Testis (tissue), 2 donors: ENCODE measurements at regions not wholly inside any gene's neighbourhood (a gene's known extent, or its start where the extent isn't known, plus 50 kb on each side); places are given as distances from the start of the nearest gene placed in this dataset.

Experiments used
- DNase-seq: peaks from one replicate; pipeline ENCODE4 v3.0.0-alpha.2; 2019
- H3K27ac ChIP-seq, 2 donors: fragments of 200-600 bp; sonication (generic); one replicate each; pipeline ENCODE4 v1.5.1; 2019
- H3K27me3 ChIP-seq: fragments of 200-600 bp; sonication (generic); one replicate; pipeline ENCODE4 v1.5.1; 2019
- H3K36me3 ChIP-seq: fragments of 200-600 bp; sonication (generic); one replicate; pipeline ENCODE4 v1.5.1; 2017; ENCODE audit warnings: low read depth; ENCODE audit errors: missing control alignments
- H3K4me1 ChIP-seq: fragments of 200-600 bp; sonication (generic); one replicate; pipeline ENCODE4 v1.5.1; 2019
- H3K4me3 ChIP-seq, 2 donors: fragments of 200-600 bp; sonication (generic); one replicate each; pipeline ENCODE4 v1.5.1; 2017 to 2019
- H3K9me3 ChIP-seq: fragments of 200-600 bp; sonication (generic); one replicate; pipeline ENCODE4 v1.5.1; 2017
- POLR2A ChIP-seq: fragments of 450-650 bp; IDR thresholded peaks from one replicate; pipeline ENCODE4 v1.6.1; 2017; ENCODE audit warnings: antibody characterized with exemption, mild to moderate bottlenecking, moderate library complexity
- WGBS, 2 donors: methylation state at CpG; one replicate each; pipeline ENCODE4 v1.1.5; 2018; 5-methylcytosine and 5-hydroxymethylcytosine counted together
- intact Hi-C: fragments of 100-400 bp; cut with DNase I; formaldehyde crosslinking; loops from one replicate; pipeline ENCODE4 v1.15.1; 2023; ENCODE audit warnings: low total_unique reads
- TF ChIP-seq, protein P1 (sequence below), 3 experiments: fragments of 450-650 bp in 2 of 3; fragments of 200-600 bp in 1 of 3; sonication (generic) in 1 of 3; IDR thresholded peaks; one replicate each; pipeline ENCODE4 v1.5.1; 2016 to 2019; ENCODE audit warnings: antibody characterized with exemption in 3 of 3, mild to moderate bottlenecking in 2 of 3, moderate library complexity in 1 of 3

DNA sequence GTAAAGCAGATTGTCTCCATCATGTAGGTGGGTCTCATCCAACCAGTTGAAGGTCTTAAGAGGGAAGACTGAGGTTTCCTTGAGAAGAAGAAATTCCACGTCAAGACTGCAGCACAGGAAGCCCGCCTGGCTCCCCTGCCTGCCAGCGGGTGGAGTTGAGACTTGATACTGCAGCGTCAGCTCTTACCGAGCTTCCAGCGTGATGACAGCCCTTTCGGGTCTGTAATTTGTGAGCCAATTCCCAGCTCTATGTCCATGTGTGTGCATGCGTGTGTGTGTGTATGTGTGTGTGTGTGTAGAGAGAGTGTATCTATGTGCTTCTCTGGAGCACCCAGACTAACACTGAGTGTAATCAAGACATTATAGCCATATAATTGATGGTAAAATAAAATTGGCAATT lies 379.7 kb upstream of the IRX2 start:
- no peak overlapping the region for H3K27ac ChIP-seq
- H3K9me3 ChIP-seq = no peaks in the 10 kb centered on the region
- H3K36me3 ChIP-seq = no peaks in the 10 kb centered on the region
- intact Hi-C loops = no loop called here
- DNase-seq = no peak
- no peaks in the 10 kb centered on the region for H3K4me1 ChIP-seq
- TF ChIP-seq, protein P1, sequence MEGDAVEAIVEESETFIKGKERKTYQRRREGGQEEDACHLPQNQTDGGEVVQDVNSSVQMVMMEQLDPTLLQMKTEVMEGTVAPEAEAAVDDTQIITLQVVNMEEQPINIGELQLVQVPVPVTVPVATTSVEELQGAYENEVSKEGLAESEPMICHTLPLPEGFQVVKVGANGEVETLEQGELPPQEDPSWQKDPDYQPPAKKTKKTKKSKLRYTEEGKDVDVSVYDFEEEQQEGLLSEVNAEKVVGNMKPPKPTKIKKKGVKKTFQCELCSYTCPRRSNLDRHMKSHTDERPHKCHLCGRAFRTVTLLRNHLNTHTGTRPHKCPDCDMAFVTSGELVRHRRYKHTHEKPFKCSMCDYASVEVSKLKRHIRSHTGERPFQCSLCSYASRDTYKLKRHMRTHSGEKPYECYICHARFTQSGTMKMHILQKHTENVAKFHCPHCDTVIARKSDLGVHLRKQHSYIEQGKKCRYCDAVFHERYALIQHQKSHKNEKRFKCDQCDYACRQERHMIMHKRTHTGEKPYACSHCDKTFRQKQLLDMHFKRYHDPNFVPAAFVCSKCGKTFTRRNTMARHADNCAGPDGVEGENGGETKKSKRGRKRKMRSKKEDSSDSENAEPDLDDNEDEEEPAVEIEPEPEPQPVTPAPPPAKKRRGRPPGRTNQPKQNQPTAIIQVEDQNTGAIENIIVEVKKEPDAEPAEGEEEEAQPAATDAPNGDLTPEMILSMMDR (IDR thresholded peaks at IDR 0.05) = no peak
- no peak for TF ChIP-seq POLR2A
- H3K4me3 ChIP-seq = no peak overlapping the region
- WGBS, 2 donors = 44 to 79% methylated on average over 7 to 8 of the region's 8 CpGs
- H3K27me3 ChIP-seq = no peaks in the 10 kb centered on the region

DNA sequence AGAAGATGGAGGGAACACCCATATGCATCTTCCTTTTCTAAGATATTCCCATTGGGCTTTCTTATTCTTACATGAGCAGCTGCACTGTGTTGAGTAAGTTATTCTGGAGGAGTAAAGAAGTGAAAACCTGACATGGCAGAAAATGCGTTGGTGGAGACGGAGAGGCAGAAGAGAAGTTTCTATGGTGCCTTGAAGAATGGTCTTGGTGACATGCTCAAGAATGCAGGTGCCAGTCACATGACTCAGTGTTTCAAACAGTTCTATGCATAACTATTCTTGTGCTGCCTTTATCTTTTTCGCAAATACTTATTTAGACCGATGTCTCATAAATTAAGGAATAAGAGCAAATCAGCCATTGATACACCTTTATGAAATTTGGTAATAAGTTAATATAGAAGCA lies 377.8 kb upstream of the IRX2 start:
- H3K27me3 ChIP-seq = no peaks in the 10 kb centered on the region
- H3K4me3 ChIP-seq = no peak overlapping the region
- no peaks in the 10 kb centered on the region for H3K4me1 ChIP-seq
- TF ChIP-seq, protein P1 (IDR thresholded peaks at IDR 0.05) = no peak
- no peak for TF ChIP-seq POLR2A
- intact Hi-C loops = no loop called here
- no peaks in the 10 kb centered on the region for H3K36me3 ChIP-seq
- H3K9me3 ChIP-seq = no peaks in the 10 kb centered on the region
- H3K27ac ChIP-seq = no peak overlapping the region
- DNase-seq = no peak
- WGBS, 2 donors = 86 to 93% methylated on average over 4 of the region's 4 CpGs

DNA sequence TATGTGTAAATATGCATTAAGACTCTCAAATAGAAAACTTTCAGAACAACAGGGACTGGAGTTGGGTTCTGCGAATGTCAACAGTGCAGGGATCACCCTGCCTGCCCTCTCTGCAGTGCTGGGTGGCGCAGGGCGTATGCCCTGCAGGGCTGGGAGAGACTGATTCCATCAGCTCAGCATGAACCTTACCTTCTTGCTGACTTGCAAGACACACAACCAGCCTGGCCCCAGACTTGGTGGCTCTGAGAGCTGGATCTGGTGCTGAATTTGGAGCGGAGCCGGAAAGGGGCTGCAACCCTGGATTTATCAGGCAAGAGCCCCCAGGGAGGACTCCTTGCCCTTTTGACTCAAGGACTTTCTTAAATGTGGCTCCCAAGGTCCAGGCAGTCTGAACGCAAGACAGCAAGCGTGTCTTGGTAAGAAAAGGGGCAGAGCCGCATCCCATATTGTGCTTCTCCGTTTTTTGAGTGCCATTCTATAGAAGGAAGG lies 376.0 kb upstream of the IRX2 start:
- Histone ChIP-seq H3K27ac (no peak overlapping the region), H3K36me3 (no peaks in the 10 kb centered on the region), H3K9me3 (no peaks in the 10 kb centered on the region), H3K4me3 (no peak overlapping the region), H3K4me1 (no peaks in the 10 kb centered on the region), H3K27me3 (no peaks in the 10 kb centered on the region)
- 82 to 91% methylated on average over 8 to 9 of the region's 9 CpGs for WGBS, 2 donors
- intact Hi-C loops = no loop called here
- no peak for TF ChIP-seq POLR2A
- TF ChIP-seq, protein P1 (IDR thresholded peaks at IDR 0.05) = no peak
- no peak for DNase-seq

DNA sequence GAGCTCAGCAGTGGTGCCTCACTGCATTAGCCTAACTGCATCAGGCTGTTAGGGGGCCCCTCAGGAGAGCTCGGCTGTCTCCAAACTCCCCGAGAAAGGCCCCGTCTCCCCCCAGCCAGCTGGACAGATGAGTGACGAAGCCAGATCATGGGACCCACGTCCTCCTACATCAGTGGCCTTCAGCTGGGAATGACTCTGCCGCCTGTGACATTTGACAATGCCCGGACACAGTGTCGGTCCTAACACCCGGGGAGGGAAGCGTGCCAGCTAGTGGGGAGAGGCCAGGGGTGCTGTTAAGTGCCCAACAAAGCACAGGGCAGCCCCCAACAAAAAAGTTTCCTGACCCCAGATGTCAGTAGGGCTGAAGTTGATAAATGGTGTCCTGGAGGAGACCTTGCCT lies 375.2 kb upstream of the IRX2 start:
- Histone ChIP-seq H3K4me3 (no peak overlapping the region), H3K27me3 (no peaks in the 10 kb centered on the region), H3K36me3 (no peaks in the 10 kb centered on the region), H3K9me3 (no peaks in the 10 kb centered on the region), H3K27ac (no peak overlapping the region), H3K4me1 (no peaks in the 10 kb centered on the region)
- 67 to 69% methylated on average over 10 of the region's 10 CpGs for whole genome bisulfite sequencing, 2 donors
- TF ChIP-seq POLR2A = no peak
- TF ChIP-seq, protein P1 (IDR thresholded peaks at IDR 0.05) = no peak
- DNase-seq = no peak
- intact Hi-C loops = no loop called here

DNA sequence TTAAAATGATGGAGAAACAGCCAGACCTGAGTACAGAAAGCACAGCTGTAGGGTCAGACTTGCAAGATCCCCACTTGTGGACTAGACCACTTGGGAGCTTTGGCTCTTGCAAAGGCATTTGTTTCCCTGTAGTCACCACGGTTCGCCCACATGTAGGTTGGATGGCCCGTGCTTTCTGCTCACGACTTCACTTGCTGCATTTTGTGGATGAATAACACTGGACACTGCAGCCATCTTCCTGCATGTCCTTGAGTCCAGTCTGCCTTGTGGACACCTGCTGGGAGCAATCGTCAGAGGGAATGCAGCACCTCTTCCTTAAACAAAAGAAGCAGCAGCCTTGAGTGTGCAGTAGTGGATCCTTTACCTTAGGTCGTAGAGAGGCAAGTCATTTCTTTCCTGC lies 372.9 kb upstream of the IRX2 start:
- H3K4me3 ChIP-seq = no peak overlapping the region
- 87 to 88% methylated on average over 6 of the region's 6 CpGs for WGBS, 2 donors
- H3K27ac ChIP-seq = no peak overlapping the region
- H3K9me3 ChIP-seq = no peaks in the 10 kb centered on the region
- TF ChIP-seq, protein P1 (IDR thresholded peaks at IDR 0.05) = no peak
- no peak for TF ChIP-seq POLR2A
- no peaks in the 10 kb centered on the region for H3K4me1 ChIP-seq
- no peaks in the 10 kb centered on the region for H3K27me3 ChIP-seq
- intact Hi-C loops = no loop called here
- DNase-seq = no peak
- no peaks in the 10 kb centered on the region for H3K36me3 ChIP-seq
